Neural cell (in vitro differentiated cells): ENCODE measurements at regions not wholly inside any gene's neighbourhood (a gene's known extent, or its start where the extent isn't known, plus 50 kb on each side); places are given as distances from the start of the nearest gene placed in this dataset.

Experiments used
- H2AFZ ChIP-seq: fragments of 200-600, 300-800 bp; sonication (generic), shearing (Covaris generic); 2 replicates; pipeline ENCODE4 v1.6.0; 2014; ENCODE audit warnings: low read depth, mild to moderate bottlenecking, antibody characterized with exemption, low read length, moderate library complexity
- H3F3A ChIP-seq: fragments of 200-600 bp; shearing (Covaris generic); 2 replicates; pipeline ENCODE4 v1.6.1; 2016; ENCODE audit warnings: mild to moderate bottlenecking, moderate library complexity, mixed read lengths, antibody characterized with exemption, low read length; ENCODE audit not compliant: insufficient read depth, poor library complexity, severe bottlenecking
- H3K27ac ChIP-seq: fragments of 200-600, 300-800 bp; sonication (generic), shearing (Covaris generic); 2 replicates; pipeline ENCODE4 v1.5.1; 2014; ENCODE audit warnings: mild to moderate bottlenecking, low read length, moderate library complexity
- H3K27me3 ChIP-seq: fragments of 300-800, 200-600 bp; sonication (generic), shearing (Covaris generic); 2 replicates; pipeline ENCODE4 v1.6.0; 2014; ENCODE audit warnings: mild to moderate bottlenecking, low read depth, low read length, moderate library complexity; ENCODE audit not compliant: insufficient read depth
- H3K36me3 ChIP-seq: fragments of 300-800, 200-600 bp; sonication (generic), shearing (Covaris generic); 2 replicates; pipeline ENCODE4 v1.5.1; 2014; ENCODE audit warnings: mild to moderate bottlenecking, antibody characterized with exemption, low read length, moderate library complexity; ENCODE audit not compliant: insufficient read depth
- H3K4me2 ChIP-seq: fragments of 300-800, 200-600 bp; sonication (generic), shearing (Covaris generic); 2 replicates; pipeline ENCODE4 v1.6.0; 2014; ENCODE audit warnings: mild to moderate bottlenecking, low read length
- H3K4me3 ChIP-seq: fragments of 300-800, 200-600 bp; sonication (generic), shearing (Covaris generic); 2 replicates; pipeline ENCODE4 v1.5.1; 2014; ENCODE audit warnings: mild to moderate bottlenecking, low read length, moderate library complexity
- H3K79me2 ChIP-seq: fragments of 200-600 bp; shearing (Covaris generic); replicated peaks from 2 replicates; pipeline ENCODE4 v1.6.0; 2014; ENCODE audit warnings: mild to moderate bottlenecking, low read length, moderate library complexity; ENCODE audit not compliant: insufficient read depth
- H3K9ac ChIP-seq: fragments of 300-800, 200-600 bp; sonication (generic), shearing (Covaris generic); 2 replicates; pipeline ENCODE4 v1.6.1; 2016; ENCODE audit warnings: mild to moderate bottlenecking, low read length, mixed read lengths
- H3K9me2 ChIP-seq: fragments of 200-600 bp; shearing (Covaris generic); 2 replicates; pipeline ENCODE4 v1.6.1; 2016; ENCODE audit warnings: mild to moderate bottlenecking, low read length, mixed read lengths; ENCODE audit not compliant: insufficient read depth
- H3K9me3 ChIP-seq: fragments of 200-600, 300-800 bp; sonication (generic), shearing (Covaris generic); 2 replicates; pipeline ENCODE4 v1.6.1; 2016; ENCODE audit warnings: mild to moderate bottlenecking, mixed run types, low read length, moderate library complexity, mixed read lengths
- H4K20me1 ChIP-seq: fragments of 200-600 bp; shearing (Covaris generic); 2 replicates; pipeline ENCODE4 v1.6.1; 2016; ENCODE audit warnings: mild to moderate bottlenecking, mixed run types; ENCODE audit not compliant: insufficient read depth
- CTCF ChIP-seq: fragments of 450-650 bp; IDR thresholded peaks from 2 replicates; pipeline ENCODE4 v1.5.1; 2014; ENCODE audit warnings: antibody characterized with exemption, mild to moderate bottlenecking, moderate library complexity; ENCODE audit not compliant: poor library complexity, severe bottlenecking
- EP300 ChIP-seq: fragments of 450-650 bp; conservative IDR thresholded peaks from 2 replicates; pipeline ENCODE4 v1.6.1; 2014; ENCODE audit warnings: antibody characterized with exemption, mild to moderate bottlenecking, moderate library complexity; ENCODE audit not compliant: poor library complexity, severe bottlenecking
- EZH2 ChIP-seq: fragments of 200-600, 300-800 bp; shearing (Covaris generic), sonication (generic); IDR thresholded peaks from 2 replicates; pipeline ENCODE4 v1.6.1; 2014; ENCODE audit warnings: antibody characterized with exemption, low read length, borderline replicate concordance, mild to moderate bottlenecking; ENCODE audit not compliant: insufficient read depth, poor library complexity, severe bottlenecking
- MXI1 ChIP-seq: fragments of 450-650 bp; conservative IDR thresholded peaks from 2 replicates; pipeline ENCODE4 v1.6.1; 2014; ENCODE audit warnings: antibody characterized with exemption, mild to moderate bottlenecking; ENCODE audit not compliant: poor library complexity, severe bottlenecking
- POLR2AphosphoS5 ChIP-seq: IDR thresholded peaks from 2 replicates; pipeline ENCODE4 v1.6.1; 2012
- RAD21 ChIP-seq: fragments of 450-650 bp; conservative IDR thresholded peaks from 2 replicates; pipeline ENCODE4 v1.6.1; 2014; ENCODE audit warnings: antibody characterized with exemption, mild to moderate bottlenecking, moderate library complexity
- REST ChIP-seq: IDR thresholded peaks from 2 replicates; pipeline ENCODE4 v1.6.1; 2012; ENCODE audit warnings: borderline replicate concordance
- SMC3 ChIP-seq: fragments of 450-650 bp; conservative IDR thresholded peaks from 2 replicates; pipeline ENCODE4 v1.6.1; 2014; ENCODE audit warnings: antibody characterized with exemption, mild to moderate bottlenecking, moderate library complexity; ENCODE audit not compliant: poor library complexity
- TAF1 ChIP-seq: IDR thresholded peaks from 2 replicates; pipeline ENCODE4 v1.6.1; 2012; ENCODE audit warnings: low read depth

- Histone ChIP-seq H3K9me3 (no peaks in the 10 kb centered on the region), H3F3A (no peaks in the 10 kb centered on the region), H3K36me3 (no peaks in the 10 kb centered on the region), H4K20me1 (no peaks in the 10 kb centered on the region), H3K9me2 (no peaks in the 10 kb centered on the region), H3K79me2 (no peaks in the 10 kb centered on the region), H3K4me2 (no peak overlapping the region), H3K9ac (no peak overlapping the region), H3K4me3 (no peak overlapping the region), H3K27me3 (no peaks in the 10 kb centered on the region), H2AFZ (no peak overlapping the region), H3K27ac (no peak overlapping the region)
- TF ChIP-seq TAF1 (no peak), POLR2AphosphoS5 (no peak), EZH2 (no peak), MXI1 (no peak), RAD21 (no peak), EP300 (no peak), REST (no peak), SMC3 (no peak), CTCF (no peak)
These were observed 771.7 kb upstream of the CTNND2 start for GRCh38 chr5:12675959-12676358.

- Histone ChIP-seq H4K20me1 (no peaks in the 10 kb centered on the region), H3K4me3 (no peak overlapping the region), H3K27ac (no peak overlapping the region), H3K9me2 (no peaks in the 10 kb centered on the region), H3K9me3 (no peaks in the 10 kb centered on the region), H3K9ac (no peak overlapping the region), H3K79me2 (no peaks in the 10 kb centered on the region), H3K36me3 (no peaks in the 10 kb centered on the region), H3F3A (no peaks in the 10 kb centered on the region), H3K27me3 (no peaks in the 10 kb centered on the region), H2AFZ (no peak overlapping the region), H3K4me2 (no peak overlapping the region)
- TF ChIP-seq REST (no peak), TAF1 (no peak), POLR2AphosphoS5 (no peak), EP300 (no peak), RAD21 (no peak), SMC3 (no peak), MXI1 (no peak), EZH2 (no peak), CTCF (no peak)
These were observed 767.9 kb upstream of the CTNND2 start for GRCh38 chr5:12672141-12672540.
